ENCODE measurements at regions not wholly inside any gene's neighbourhood (a gene's known extent, or its start where the extent isn't known, plus 50 kb on each side); places are given as distances from the start of the nearest gene placed in this dataset.

GRCh38 chr13:74045583-74045982 is 88.6 kb downstream of the KLF12 start:
- Histone ChIP-seq H3K4me1 (ENCODE audit: control insufficient read depth, insufficient read depth, low read length) (peaks cover 4% of the 10 kb centered on the region), H3K27ac (ENCODE audit: low read length) (no peak overlapping the region), H3K9me3 (ENCODE audit: control insufficient read depth, low read length) (no peaks in the 10 kb centered on the region), H3K27me3 (ENCODE audit: control insufficient read depth, insufficient read depth) (no peaks in the 10 kb centered on the region), H3K4me3 (ENCODE audit: low read length) (no peak overlapping the region)
- WGBS, result 96% methylated on average over 6 of the region's 6 CpGs
- intact Hi-C loops (cut with DNase I), result no loop called here
- peak in 1 of 3 donors; percentile 36 for DNase-seq
- ATAC-seq, result peak in 1 of 2 donors; percentile 14

GRCh38 chr13:74043237-74043636 is 91.0 kb downstream of the KLF12 start:
- peaks cover 4% of the 10 kb centered on the region for H3K4me1 ChIP-seq (ENCODE audit: control insufficient read depth, insufficient read depth, low read length)
- intact Hi-C loops (cut with DNase I), result no loop called here
- ATAC-seq, result no peak

DNA sequence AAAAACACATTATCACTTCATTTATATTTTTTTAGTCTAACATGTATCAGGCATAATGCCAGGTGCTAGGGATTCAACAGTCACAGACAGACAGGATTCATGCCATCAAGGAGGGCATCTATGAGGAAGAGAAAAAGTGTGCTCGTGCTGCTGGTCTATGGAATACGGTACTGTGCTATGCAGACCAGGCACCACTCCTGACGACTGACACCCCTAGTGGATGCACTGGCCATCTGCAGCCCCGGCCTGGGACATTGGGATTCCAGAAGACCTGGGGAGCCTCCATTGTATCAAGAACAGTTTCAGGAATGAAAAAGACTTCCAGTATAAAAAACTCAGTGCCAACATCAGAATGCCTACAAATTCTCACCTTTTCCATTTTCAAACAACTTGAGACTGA is 94.0 kb downstream of the KLF12 start:
- WGBS, result 59% methylated on average over 4 of the region's 4 CpGs
- DNase-seq, result peak; percentile 43 to 77 (median 58)
- Histone ChIP-seq H3K27ac (ENCODE audit: low read length) (no peak overlapping the region), H3K4me3 (ENCODE audit: low read length) (no peak overlapping the region), H3K4me1 (ENCODE audit: control insufficient read depth, insufficient read depth, low read length) (peaks cover 3% of the 10 kb centered on the region), H3K9me3 (ENCODE audit: control insufficient read depth, low read length) (no peaks in the 10 kb centered on the region), H3K27me3 (ENCODE audit: control insufficient read depth, insufficient read depth) (no peaks in the 10 kb centered on the region)
- intact Hi-C loops (cut with DNase I), result no loop called here
- peak; percentile 73 to 86 for ATAC-seq

More at GRCh38 chr13:74043237-74043636, 91.0 kb downstream of the KLF12 start:
- Histone ChIP-seq H3K27me3 (ENCODE audit: control insufficient read depth, insufficient read depth) (no peaks in the 10 kb centered on the region), H3K27ac (ENCODE audit: low read length) (no peak overlapping the region), H3K9me3 (ENCODE audit: control insufficient read depth, low read length) (no peaks in the 10 kb centered on the region), H3K4me3 (ENCODE audit: low read length) (no peak overlapping the region)
- no peak for DNase-seq
- WGBS, result 75% methylated on average over 5 of the region's 5 CpGs

- WGBS, result 94% methylated on average over 3 of the region's 3 CpGs
- Histone ChIP-seq H3K27me3 (ENCODE audit: control insufficient read depth, insufficient read depth) (no peaks in the 10 kb centered on the region), H3K4me3 (ENCODE audit: low read length) (no peak overlapping the region), H3K4me1 (ENCODE audit: control insufficient read depth, insufficient read depth, low read length) (peaks cover 3% of the 10 kb centered on the region), H3K9me3 (ENCODE audit: control insufficient read depth, low read length) (no peaks in the 10 kb centered on the region), H3K27ac (ENCODE audit: low read length) (no peak overlapping the region)
- intact Hi-C loops (cut with DNase I), result no loop called here
- no peak for DNase-seq
- ATAC-seq, result no peak
These were observed 94.5 kb downstream of the KLF12 start for GRCh38 chr13:74039667-74040066.

GRCh38 chr13:74039154-74039553 is 95.0 kb downstream of the KLF12 start:
- Histone ChIP-seq H3K4me3 (ENCODE audit: low read length) (no peak overlapping the region), H3K9me3 (ENCODE audit: control insufficient read depth, low read length) (no peaks in the 10 kb centered on the region), H3K27ac (ENCODE audit: low read length) (no peak overlapping the region), H3K4me1 (ENCODE audit: control insufficient read depth, insufficient read depth, low read length) (peaks cover 3% of the 10 kb centered on the region), H3K27me3 (ENCODE audit: control insufficient read depth, insufficient read depth) (no peaks in the 10 kb centered on the region)
- intact Hi-C loops (cut with DNase I), result no loop called here
- ATAC-seq, result no peak
- over 99% methylated on average over 2 of the region's 2 CpGs for WGBS
- no peak for DNase-seq

GRCh38 chr13:74037762-74038161 is 96.4 kb downstream of the KLF12 start:
- Histone ChIP-seq H3K27me3 (ENCODE audit: control insufficient read depth, insufficient read depth) (no peaks in the 10 kb centered on the region), H3K9me3 (ENCODE audit: control insufficient read depth, low read length) (no peaks in the 10 kb centered on the region), H3K4me3 (ENCODE audit: low read length) (no peak overlapping the region), H3K27ac (ENCODE audit: low read length) (no peak overlapping the region), H3K4me1 (ENCODE audit: control insufficient read depth, insufficient read depth, low read length) (peaks cover 3% of the 10 kb centered on the region)
- ATAC-seq (no peak), DNase-seq (no peak)
- intact Hi-C loops (cut with DNase I), result no loop called here

DNA sequence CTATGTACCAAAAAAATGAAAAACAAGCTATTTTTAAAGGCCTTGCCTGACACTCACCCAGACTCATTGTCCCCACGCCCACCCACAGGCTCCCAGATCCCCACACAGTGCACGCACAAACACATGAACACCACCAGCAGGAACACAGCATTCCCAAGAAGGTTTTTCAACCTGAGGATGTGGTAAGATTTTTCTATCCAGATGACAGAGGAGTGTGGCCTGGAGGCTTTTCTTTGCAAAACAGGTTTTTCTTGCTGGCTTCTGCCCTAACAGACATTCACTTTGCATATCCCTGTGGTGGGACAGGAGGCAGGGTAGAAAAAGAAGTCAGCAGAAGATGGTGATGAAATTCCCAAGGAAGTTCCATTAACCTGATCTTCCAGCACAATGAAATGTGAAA is 97.8 kb downstream of the KLF12 start:
- Histone ChIP-seq H3K27me3 (ENCODE audit: control insufficient read depth, insufficient read depth) (no peaks in the 10 kb centered on the region), H3K4me1 (ENCODE audit: control insufficient read depth, insufficient read depth, low read length) (peaks cover 3% of the 10 kb centered on the region), H3K27ac (ENCODE audit: low read length) (no peak overlapping the region), H3K4me3 (ENCODE audit: low read length) (no peak overlapping the region), H3K9me3 (ENCODE audit: control insufficient read depth, low read length) (no peaks in the 10 kb centered on the region)
- WGBS, result 88% methylated on average over 2 of the region's 2 CpGs
- intact Hi-C loops (cut with DNase I), result no loop called here
- ATAC-seq (no peak), DNase-seq (no peak)

DNA sequence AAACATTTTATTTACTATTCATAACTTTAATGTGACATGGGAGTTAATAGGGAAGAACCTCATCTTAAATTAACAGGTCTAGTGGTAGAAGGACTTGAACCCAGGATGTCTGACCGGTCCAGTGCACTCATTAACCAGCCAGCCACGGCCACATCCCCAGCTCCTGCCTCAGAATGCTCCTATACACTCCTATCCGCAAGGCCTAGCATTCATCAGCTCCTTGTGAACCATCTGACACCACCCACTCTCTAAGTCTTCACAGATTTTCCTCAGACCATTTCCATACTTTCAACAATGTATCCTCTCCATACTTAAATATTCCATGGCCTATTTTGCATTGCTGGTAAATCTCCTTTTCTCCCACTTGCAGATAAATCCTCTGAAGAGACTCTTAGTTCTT is 98.3 kb downstream of the KLF12 start:
- ATAC-seq, result no peak
- intact Hi-C loops (cut with DNase I), result no loop called here
- no peak overlapping the region for H3K27ac ChIP-seq (ENCODE audit: low read length)
- no peak overlapping the region for H3K4me3 ChIP-seq (ENCODE audit: low read length)
- WGBS, result 94% methylated on average over 3 of the region's 3 CpGs
- DNase-seq, result no peak
- no peaks in the 10 kb centered on the region for H3K27me3 ChIP-seq (ENCODE audit: control insufficient read depth, insufficient read depth)
- H3K9me3 ChIP-seq (ENCODE audit: control insufficient read depth, low read length), result no peaks in the 10 kb centered on the region
- H3K4me1 ChIP-seq (ENCODE audit: control insufficient read depth, insufficient read depth, low read length), result peaks cover 3% of the 10 kb centered on the region

DNA sequence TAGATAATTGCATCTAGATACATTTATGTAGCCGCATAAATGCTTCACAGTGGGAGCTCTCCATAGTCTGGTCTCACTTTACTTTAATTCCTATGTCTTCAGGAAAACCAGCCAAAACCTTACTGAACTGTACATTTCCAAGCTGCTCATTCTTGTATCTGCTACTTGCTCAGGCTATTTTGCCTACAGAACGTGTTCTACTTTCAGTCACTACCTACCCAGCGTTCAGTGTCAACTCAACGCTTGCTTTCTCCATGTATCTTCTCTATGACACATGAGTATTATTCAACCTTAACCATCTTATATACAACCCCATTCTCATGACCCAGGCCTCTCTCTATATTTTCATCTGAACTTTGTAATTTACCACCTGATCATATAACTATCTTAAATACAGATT is 101.9 kb downstream of the KLF12 start:
- 87% methylated on average over 4 of the region's 4 CpGs for WGBS
- H3K27me3 ChIP-seq (ENCODE audit: control insufficient read depth, insufficient read depth), result no peaks in the 10 kb centered on the region
- H3K27ac ChIP-seq (ENCODE audit: low read length), result no peak overlapping the region
- H3K4me3 ChIP-seq (ENCODE audit: low read length), result no peak overlapping the region
- peaks cover 2% of the 10 kb centered on the region for H3K4me1 ChIP-seq (ENCODE audit: control insufficient read depth, insufficient read depth, low read length)
- intact Hi-C loops (cut with DNase I), result no loop called here
- no peak for ATAC-seq
- H3K9me3 ChIP-seq (ENCODE audit: control insufficient read depth, low read length), result no peaks in the 10 kb centered on the region
- no peak for DNase-seq

DNA sequence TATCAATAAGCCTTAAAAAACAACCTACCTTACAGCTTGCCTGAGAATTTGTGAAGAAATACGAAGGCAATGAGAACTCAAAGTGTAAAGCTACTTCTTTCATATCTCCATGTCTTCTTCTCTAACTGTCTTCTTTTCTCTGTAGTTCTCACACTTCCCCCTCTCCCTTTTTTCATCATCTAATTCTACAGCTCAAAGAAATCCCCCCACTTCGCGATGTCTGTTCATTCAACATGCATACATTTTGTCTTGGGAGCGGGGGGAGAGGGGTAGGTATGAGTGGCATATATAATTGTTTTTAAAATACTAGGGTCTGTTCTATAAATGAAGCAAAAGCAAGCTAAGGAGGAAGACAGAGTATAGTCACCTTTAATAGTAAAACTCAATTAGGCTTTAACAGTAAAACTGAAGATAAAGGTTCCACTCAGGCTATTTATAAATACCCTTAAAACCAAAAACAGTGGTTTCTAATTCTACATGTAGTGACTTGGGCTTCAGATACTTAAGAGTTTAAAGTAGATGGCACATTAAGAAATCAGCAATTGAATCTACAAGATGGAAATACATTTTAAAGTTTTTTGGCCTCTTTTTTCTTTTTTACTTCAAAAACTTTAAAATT is 106.9 kb downstream of the KLF12 start:
- DNase-seq (no peak), ATAC-seq (no peak)
- Histone ChIP-seq H3K9me3 (ENCODE audit: control insufficient read depth, low read length) (no peaks in the 10 kb centered on the region), H3K27me3 (ENCODE audit: control insufficient read depth, insufficient read depth) (no peaks in the 10 kb centered on the region), H3K4me1 (ENCODE audit: control insufficient read depth, insufficient read depth, low read length) (no peaks in the 10 kb centered on the region), H3K4me3 (ENCODE audit: low read length) (no peak overlapping the region), H3K27ac (ENCODE audit: low read length) (no peak overlapping the region)
- intact Hi-C loops (cut with DNase I), result no loop called here
- WGBS, result 98% methylated on average over 4 of the region's 4 CpGs

- WGBS, result 49% methylated on average over 4 of the region's 4 CpGs
- no peaks in the 10 kb centered on the region for H3K9me3 ChIP-seq (ENCODE audit: control insufficient read depth, low read length)
- H3K4me3 ChIP-seq (ENCODE audit: low read length), result no peak overlapping the region
- peak in 1 of 3 donors; percentile 44 for DNase-seq
- ATAC-seq, result no peak
- H3K4me1 ChIP-seq (ENCODE audit: control insufficient read depth, insufficient read depth, low read length), result no peaks in the 10 kb centered on the region
- H3K27me3 ChIP-seq (ENCODE audit: control insufficient read depth, insufficient read depth), result no peaks in the 10 kb centered on the region
- intact Hi-C loops (cut with DNase I), result no loop called here
- H3K27ac ChIP-seq (ENCODE audit: low read length), result no peak overlapping the region
These were observed 107.5 kb downstream of the KLF12 start for GRCh38 chr13:74026753-74027152.

DNA sequence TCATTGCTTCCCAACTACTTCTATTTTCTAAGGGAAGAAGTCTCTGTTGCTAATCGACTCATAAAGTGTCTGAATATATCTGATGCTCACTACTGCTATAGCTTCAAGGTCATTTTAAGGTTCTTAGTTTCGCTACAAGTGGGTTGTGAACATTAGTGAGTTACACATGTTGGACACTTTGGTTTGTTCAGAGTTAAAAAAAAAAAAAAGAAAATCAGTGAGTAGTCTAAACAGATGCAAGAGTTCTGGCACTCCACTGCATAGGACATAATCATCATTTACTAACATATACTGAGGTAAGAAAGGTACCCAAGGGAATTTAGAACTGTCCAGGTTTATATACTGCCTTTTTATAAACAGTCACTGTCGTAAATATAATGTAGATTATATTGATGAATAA is 108.8 kb downstream of the KLF12 start:
- ATAC-seq (no peak), DNase-seq (no peak)
- 84% methylated on average over 3 of the region's 3 CpGs for WGBS
- no peaks in the 10 kb centered on the region for H3K4me1 ChIP-seq (ENCODE audit: control insufficient read depth, insufficient read depth, low read length)
- H3K27ac ChIP-seq (ENCODE audit: low read length), result no peak overlapping the region
- H3K27me3 ChIP-seq (ENCODE audit: control insufficient read depth, insufficient read depth), result no peaks in the 10 kb centered on the region
- H3K9me3 ChIP-seq (ENCODE audit: control insufficient read depth, low read length), result no peaks in the 10 kb centered on the region
- H3K4me3 ChIP-seq (ENCODE audit: low read length), result no peak overlapping the region
- intact Hi-C loops (cut with DNase I), result no loop called here

Measured in right cardiac atrium (tissue), 5 donors.